Muscle layer of duodenum (tissue), 2 donors: ENCODE measurements at regions not wholly inside any gene's neighbourhood (a gene's known extent, or its start where the extent isn't known, plus 50 kb on each side); places are given as distances from the start of the nearest gene placed in this dataset.

Experiments used
- H3K27ac ChIP-seq: one replicate; pipeline ENCODE4 v1.7.0; 2013; ENCODE audit warnings: mild to moderate bottlenecking, low read length
- H3K27me3 ChIP-seq: one replicate; pipeline ENCODE4 v1.7.0; 2013; ENCODE audit warnings: low read depth, mild to moderate bottlenecking, control low read depth, low read length
- H3K36me3 ChIP-seq, 2 donors: one replicate each; pipeline ENCODE4 v1.7.0; 2013; ENCODE audit warnings: low read length in 2 of 2, control low read depth in 1 of 2, mild to moderate bottlenecking in 1 of 2; ENCODE audit not compliant: insufficient read depth in 2 of 2, control insufficient read depth in 1 of 2
- H3K4me1 ChIP-seq, 2 donors: one replicate each; pipeline ENCODE4 v1.7.0; 2013; ENCODE audit warnings: low read length in 2 of 2, mild to moderate bottlenecking in 2 of 2, control low read depth in 1 of 2, moderate library complexity in 1 of 2; ENCODE audit not compliant: insufficient read depth in 2 of 2, control insufficient read depth in 1 of 2
- H3K4me3 ChIP-seq, 2 donors: one replicate each; pipeline ENCODE4 v1.7.0; 2013; ENCODE audit warnings: low read length in 2 of 2, low read depth in 1 of 2, mild to moderate bottlenecking in 1 of 2
- H3K9me3 ChIP-seq, 2 donors: one replicate each; pipeline ENCODE4 v1.7.0; 2013; ENCODE audit warnings: low read length in 2 of 2, control low read depth in 1 of 2, mild to moderate bottlenecking in 1 of 2; ENCODE audit not compliant: control insufficient read depth in 1 of 2
- donor health status: healthy.

GRCh38 chr1:61627365-61627764, 97.6 kb downstream of the TM2D1 start:
- no peak overlapping the region for H3K27ac ChIP-seq
- no peaks in the 10 kb centered on the region for H3K4me1 ChIP-seq

GRCh38 chr1:61626816-61627215, 98.1 kb downstream of the TM2D1 start:
- H3K4me1 ChIP-seq: no peaks in the 10 kb centered on the region
- H3K4me3 ChIP-seq: no peak overlapping the region
- no peaks in the 10 kb centered on the region for H3K9me3 ChIP-seq
- H3K36me3 ChIP-seq: no peaks in the 10 kb centered on the region
- no peaks in the 10 kb centered on the region for H3K27me3 ChIP-seq
- no peak overlapping the region for H3K27ac ChIP-seq

More at GRCh38 chr1:61627365-61627764, 97.6 kb downstream of the TM2D1 start:
- no peaks in the 10 kb centered on the region for H3K27me3 ChIP-seq
- H3K9me3 ChIP-seq: no peaks in the 10 kb centered on the region
- H3K36me3 ChIP-seq: no peaks in the 10 kb centered on the region
- H3K4me3 ChIP-seq: no peak overlapping the region

GRCh38 chr1:61623852-61624251, 101.1 kb downstream of the TM2D1 start:
- Histone ChIP-seq H3K36me3 (no peaks in the 10 kb centered on the region), H3K9me3 (no peaks in the 10 kb centered on the region), H3K4me3 (no peak overlapping the region), H3K27ac (no peak overlapping the region), H3K27me3 (no peaks in the 10 kb centered on the region), H3K4me1 (no peaks in the 10 kb centered on the region)

DNA sequence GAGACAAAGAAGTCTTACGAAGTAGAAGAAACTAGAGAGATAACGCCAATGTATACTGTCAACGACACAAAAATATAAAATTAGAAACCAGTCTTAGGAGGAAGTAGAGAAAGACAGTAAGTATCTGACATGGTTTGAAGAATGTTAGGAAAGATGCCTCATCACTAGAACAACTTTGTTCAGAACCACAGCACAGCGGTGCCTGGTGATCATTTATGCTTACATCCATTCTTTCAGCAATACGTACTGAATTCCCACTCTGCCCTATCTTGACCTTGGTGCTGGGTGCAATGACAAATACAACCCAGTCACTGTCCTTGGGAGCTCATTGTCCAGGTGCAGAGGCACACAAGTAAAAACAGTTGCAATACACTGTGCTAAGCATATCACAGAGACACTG, 104.4 kb downstream of the TM2D1 start:
- Histone ChIP-seq H3K4me1 (no peaks in the 10 kb centered on the region), H3K27ac (no peak overlapping the region), H3K27me3 (no peaks in the 10 kb centered on the region), H3K9me3 (no peaks in the 10 kb centered on the region), H3K36me3 (no peaks in the 10 kb centered on the region), H3K4me3 (no peak overlapping the region)

DNA sequence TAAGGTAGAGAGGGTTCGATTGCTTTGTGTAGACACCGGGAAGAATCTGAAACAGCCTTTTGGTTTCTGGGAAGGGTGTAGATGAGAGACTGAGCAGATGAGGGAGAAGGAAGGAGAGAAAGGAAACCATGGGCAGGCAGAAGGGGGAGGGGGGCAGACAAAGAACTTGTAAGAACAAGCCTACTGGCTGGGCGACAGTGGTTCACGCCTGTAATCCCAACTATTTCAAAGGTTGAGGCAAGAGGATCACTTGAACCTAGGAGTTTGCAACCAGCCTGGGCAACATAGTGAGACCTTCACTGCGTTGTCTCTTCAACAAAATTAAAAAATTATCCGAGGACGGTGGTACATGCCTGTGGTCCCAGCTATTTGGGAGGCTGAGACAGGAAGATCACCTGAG, 106.2 kb downstream of the TM2D1 start:
- Histone ChIP-seq H3K9me3 (no peaks in the 10 kb centered on the region), H3K27ac (no peak overlapping the region)

DNA sequence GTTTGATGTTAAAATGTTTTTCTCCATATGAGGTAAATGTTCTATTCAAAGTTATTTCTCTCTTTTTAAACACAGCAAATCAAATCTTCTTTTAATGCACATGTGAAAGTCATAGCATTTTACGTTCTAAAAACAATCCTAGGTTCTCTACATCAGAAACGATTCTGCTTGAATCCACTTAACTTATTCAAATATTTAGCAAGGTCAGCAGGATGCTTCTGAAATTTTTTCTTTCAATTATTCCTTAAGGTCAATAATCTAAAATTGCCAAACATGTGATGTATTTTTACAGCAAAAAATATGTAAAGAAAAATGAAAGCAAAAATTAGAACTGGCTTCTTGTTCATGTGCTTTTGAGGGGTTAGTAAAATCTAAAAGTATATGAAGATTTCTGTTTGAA, 106.7 kb downstream of the TM2D1 start:
- Histone ChIP-seq H3K4me3 (no peak overlapping the region), H3K27ac (no peak overlapping the region)

More for the DNA sequence above, 106.2 kb downstream of the TM2D1 start:
- Histone ChIP-seq H3K36me3 (no peaks in the 10 kb centered on the region), H3K4me1 (no peaks in the 10 kb centered on the region), H3K4me3 (no peak overlapping the region), H3K27me3 (no peaks in the 10 kb centered on the region)

GRCh38 chr1:61616830-61617229, 108.1 kb downstream of the TM2D1 start:
- no peaks in the 10 kb centered on the region for H3K9me3 ChIP-seq
- no peaks in the 10 kb centered on the region for H3K4me1 ChIP-seq
- no peak overlapping the region for H3K27ac ChIP-seq
- no peaks in the 10 kb centered on the region for H3K36me3 ChIP-seq
- H3K4me3 ChIP-seq: no peak overlapping the region
- H3K27me3 ChIP-seq: no peaks in the 10 kb centered on the region

More for the DNA sequence above, 106.7 kb downstream of the TM2D1 start:
- H3K9me3 ChIP-seq: no peaks in the 10 kb centered on the region
- no peaks in the 10 kb centered on the region for H3K27me3 ChIP-seq
- H3K36me3 ChIP-seq: no peaks in the 10 kb centered on the region
- H3K4me1 ChIP-seq: no peaks in the 10 kb centered on the region

- no peaks in the 10 kb centered on the region for H3K9me3 ChIP-seq
- no peak overlapping the region for H3K27ac ChIP-seq
- no peaks in the 10 kb centered on the region for H3K36me3 ChIP-seq
- H3K27me3 ChIP-seq: no peaks in the 10 kb centered on the region
- no peak overlapping the region for H3K4me3 ChIP-seq
- no peaks in the 10 kb centered on the region for H3K4me1 ChIP-seq
Observed at GRCh38 chr1:61612602-61613001, 112.3 kb downstream of the TM2D1 start.

DNA sequence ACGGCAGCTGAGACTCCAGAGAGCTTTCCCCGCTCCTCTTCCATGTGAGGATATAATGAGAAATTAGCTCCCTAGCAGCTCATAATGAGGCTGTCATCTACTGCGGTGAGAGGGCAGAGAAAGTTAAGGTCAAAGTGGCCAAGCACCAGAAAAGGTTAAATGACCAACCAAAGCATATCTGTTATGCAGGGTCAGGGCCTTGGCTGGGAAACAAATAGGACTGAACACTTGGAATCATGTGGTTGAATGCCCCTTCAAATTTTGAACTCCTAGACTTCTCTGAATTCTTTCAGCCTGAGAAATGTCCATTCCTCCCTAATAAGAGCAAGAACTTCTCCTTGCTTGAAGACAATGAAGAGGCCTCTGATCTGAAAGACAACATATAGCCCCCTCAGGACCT, 115.9 kb downstream of the TM2D1 start:
- no peaks in the 10 kb centered on the region for H3K4me1 ChIP-seq
- H3K27me3 ChIP-seq: no peaks in the 10 kb centered on the region
- no peaks in the 10 kb centered on the region for H3K9me3 ChIP-seq
- H3K27ac ChIP-seq: no peak overlapping the region
- no peak overlapping the region for H3K4me3 ChIP-seq
- no peaks in the 10 kb centered on the region for H3K36me3 ChIP-seq

DNA sequence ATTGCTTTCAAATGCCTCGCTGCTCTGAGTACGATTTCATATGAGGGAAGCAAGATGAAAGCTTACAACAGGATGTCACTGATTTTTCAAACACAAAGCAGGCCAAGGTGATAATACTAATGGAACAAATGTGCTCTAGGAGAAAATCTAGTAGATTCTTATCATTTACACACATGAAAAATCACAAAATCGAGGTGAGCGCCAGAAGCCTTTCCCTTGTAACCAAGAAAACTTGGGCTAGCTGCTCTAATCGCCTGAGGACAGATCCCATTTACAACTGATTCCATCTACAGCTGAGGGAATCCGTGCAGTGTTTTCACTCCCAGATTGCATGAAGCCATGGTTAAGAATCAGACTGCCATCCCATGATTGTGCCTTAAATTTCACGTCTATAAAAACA, 117.5 kb downstream of the TM2D1 start:
- Histone ChIP-seq H3K9me3 (no peaks in the 10 kb centered on the region), H3K27ac (peak overlapping the region; percentile 57), H3K36me3 (no peaks in the 10 kb centered on the region), H3K4me3 (no peak overlapping the region), H3K27me3 (no peaks in the 10 kb centered on the region), H3K4me1 (no peaks in the 10 kb centered on the region)

- H3K36me3 ChIP-seq: no peaks in the 10 kb centered on the region
- H3K4me3 ChIP-seq: no peak overlapping the region
- H3K27ac ChIP-seq: peak overlapping the region; percentile 71
- no peaks in the 10 kb centered on the region for H3K27me3 ChIP-seq
- H3K4me1 ChIP-seq: no peaks in the 10 kb centered on the region
- H3K9me3 ChIP-seq: no peaks in the 10 kb centered on the region
Observed at GRCh38 chr1:61606448-61607312, 118.3 kb downstream of the TM2D1 start.
